GM21576 (cell line): ENCODE measurements at regions not wholly inside any gene's neighbourhood (a gene's known extent, or its start where the extent isn't known, plus 50 kb on each side); places are given as distances from the start of the nearest gene placed in this dataset.
"Not testable (repeated sequence)": the region's sequence is repeated elsewhere in the genome, so short reads cannot be mapped to it uniquely, and the experiment has no call there.

ENCODE experiments used
- ATAC-seq: cut with Tn5 transposase; IDR thresholded peaks from one replicate; pipeline ENCODE4 v1.9.1; 2021; ENCODE audit warnings: mild to moderate bottlenecking, moderate library complexity; ENCODE audit not compliant: unreplicated experiment

DNA sequence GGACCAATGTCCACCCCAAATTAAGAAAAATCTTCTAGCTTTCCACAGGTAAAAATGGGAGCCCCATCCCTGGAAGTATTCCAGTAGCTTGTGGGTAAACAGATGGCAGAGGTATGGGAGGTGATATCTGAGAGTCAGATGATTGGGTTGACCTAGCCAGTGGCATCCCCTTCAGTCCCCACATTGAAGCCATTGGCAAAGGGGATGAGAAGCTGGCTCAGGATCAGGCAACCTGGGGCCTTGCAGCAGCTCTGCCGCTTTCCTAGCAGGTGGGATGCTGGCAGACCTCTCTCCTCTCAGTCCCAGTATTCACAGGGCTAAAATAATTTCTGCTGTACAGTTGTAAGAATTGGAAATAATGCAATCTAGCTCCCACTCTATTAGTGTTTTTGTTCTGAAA, 108.9 kb upstream of the KCNG1 start:
- ATAC-seq, result no peak

DNA sequence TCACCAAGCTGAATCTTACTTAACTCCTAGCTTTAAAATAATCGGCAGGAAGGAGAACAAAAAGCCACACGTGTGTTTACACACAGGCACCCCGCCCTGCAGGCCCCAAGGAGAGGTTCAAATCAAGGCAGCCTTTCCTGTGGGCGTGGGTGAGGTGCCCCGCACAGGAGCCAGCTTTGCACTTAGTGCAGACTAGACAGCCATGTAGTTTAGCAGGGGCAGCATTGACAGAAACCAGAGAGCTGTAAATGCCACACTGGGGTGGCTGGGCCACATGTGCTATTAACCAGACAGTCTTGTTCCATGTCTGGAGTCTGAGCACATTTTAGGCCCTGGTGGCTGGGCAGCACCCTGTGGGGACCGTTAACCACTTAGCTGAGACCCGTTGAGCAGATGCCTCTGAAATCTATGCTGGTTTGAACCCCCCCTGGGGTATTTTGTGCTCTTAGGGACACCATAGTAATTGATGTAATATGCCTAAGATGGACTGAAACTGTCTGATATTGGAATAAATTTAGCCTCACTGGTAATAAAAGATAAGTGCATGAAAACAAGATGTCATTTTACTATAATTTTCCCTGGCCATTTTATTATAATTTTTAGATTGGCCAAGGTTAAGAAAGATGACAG, 106.4 kb upstream of the KCNG1 start:
- ATAC-seq, result no peak

DNA sequence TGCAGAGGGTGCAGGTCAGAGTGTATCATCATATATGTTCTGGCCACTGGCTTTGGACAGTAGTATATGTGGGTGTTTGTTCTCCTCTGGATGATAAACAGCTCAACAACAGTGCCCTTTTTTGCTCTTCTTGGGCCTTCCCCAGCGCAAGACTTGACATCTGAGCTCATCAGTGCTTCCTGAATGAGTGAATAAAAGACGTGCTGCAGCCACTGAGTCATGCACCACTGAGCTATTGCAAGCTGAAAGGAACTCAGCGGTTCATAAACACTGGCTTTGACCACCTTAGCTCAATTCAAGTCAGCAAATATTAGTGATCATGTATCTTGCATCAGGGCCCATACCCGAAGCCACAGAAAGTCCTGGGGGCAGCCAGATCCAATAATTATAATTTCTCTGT, 105.3 kb upstream of the KCNG1 start:
- ATAC-seq, result peak; percentile 75

DNA sequence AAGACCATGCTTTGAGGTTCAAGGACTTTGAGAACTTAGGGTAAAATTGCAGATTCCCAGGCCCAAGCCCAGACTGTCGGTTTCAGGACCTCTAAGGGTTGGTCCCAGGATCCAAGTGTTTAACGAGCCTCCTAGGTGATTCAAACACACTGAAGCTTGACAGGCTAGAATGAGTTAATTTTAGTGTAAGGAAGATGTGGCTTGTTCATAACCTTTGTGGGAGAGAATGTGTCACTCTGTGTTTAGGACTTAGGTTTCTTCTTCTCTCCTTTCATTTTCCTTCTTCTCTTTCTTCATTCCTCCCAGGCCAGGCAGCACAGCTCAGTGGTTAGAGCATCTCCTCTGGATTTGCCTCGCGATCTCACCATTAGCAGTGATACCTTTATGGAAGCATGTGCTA, 104.8 kb upstream of the KCNG1 start:
- no peak for ATAC-seq

DNA sequence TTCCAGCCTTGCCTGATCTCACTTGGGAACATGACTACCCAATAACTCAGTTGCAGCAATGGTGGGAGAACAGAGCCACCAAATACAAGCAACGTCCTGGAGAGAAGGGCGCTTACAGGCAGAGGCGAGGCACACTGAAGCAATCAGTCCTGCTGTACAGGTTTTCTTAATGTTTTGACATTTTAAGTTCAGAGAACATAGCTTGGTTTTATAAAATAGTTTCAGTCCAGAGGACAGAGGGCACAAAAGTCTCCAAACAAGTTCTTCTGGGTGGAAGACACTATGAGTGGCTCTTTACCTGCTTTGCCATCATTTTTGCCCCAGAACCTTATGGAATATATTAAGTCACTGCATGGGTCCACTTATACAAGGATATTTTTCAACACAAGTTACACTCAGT, 103.4 kb upstream of the KCNG1 start:
- no peak for ATAC-seq

DNA sequence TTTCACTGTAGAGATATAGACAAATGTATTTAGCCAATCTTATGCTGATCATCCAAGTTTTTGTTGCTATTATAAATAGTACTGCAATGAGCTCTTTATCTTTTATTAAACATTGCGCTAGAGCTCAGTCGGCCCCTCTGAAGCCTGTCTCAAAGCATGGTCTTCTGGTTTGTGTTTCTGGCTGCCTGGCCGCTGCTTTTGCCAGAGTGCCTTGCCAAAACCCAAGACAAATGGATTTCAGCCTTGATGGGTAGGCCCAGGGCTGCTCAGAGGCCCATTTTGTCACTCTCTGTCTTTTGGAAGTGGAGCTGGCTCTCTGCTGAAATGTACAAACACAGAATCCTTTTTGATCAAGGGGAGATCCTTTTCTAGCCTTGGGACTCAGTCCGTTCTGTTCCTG, 102.9 kb upstream of the KCNG1 start:
- no peak for ATAC-seq

DNA sequence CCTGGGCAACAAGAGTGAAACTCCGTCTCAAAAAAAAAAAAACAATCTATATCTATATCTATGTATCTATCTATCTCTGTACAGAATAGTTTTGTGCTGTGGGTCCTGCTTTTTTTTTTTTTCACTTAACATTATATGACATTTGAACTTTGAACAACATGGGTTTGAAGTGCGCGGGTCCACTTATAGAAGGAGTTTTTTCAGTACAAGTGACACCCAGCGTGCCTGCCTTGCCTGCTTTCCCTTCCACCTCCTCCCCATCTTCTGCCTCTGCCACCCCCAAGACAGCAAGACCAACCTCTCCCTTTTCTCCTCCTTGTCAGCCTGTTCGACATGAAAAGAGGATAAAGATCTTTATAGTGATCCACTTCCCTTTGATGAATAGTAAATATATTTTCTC, 102.2 kb upstream of the KCNG1 start:
- no peak for ATAC-seq

DNA sequence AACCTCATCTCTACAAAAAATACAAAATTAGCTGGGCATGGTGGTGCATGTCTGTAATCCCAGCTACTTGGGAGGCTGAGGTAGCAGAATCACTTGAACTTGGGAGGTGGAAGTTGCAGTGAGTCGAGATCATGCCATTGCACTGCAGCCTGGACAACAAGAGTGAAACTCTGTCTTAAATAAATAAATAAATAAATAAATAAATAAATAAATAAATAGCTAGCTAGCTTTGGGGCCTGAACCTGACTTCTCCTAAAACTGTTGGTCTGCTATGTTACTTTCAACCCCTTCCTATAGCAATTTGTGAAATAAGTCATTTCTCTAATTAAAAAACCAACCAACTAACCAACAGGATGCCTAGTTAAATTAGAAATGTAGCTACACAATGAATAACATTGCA, 101.0 kb upstream of the KCNG1 start:
- not testable (repeated sequence) for ATAC-seq

DNA sequence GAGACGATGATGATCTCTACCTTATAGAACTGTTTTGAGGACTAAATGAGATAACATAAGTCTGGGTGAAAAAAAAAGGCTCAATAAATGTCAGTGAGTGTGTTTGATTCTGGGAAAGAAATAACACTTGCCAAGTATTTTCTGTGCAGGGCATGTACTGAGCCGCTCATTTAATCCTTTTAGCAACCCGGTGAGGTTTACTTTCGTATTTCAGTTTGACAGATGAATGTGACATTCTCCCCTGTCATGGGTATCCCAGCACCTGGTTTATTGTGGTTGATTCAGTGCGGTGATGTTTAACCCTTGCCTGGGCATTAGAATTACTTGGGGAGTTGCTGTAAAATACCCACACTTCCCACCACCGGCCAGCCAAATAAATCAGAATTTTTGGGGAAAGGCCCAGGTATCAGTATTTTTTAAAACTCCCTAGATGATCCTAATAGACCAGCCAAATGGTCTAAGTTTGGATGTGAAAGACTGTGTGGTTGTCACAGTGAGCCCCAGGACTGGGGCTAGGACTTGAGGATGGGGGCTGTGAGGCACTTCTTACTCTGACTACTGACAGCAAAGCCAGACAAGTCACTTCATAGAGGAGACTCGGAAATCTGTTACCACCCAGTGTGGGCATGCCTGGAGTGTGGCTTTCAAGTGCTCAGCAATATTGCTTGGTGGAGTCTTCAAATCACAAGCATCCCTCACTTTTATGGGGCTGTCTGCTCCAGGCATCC, 100.2 kb upstream of the KCNG1 start:
- ATAC-seq, result peak; percentile 49

DNA sequence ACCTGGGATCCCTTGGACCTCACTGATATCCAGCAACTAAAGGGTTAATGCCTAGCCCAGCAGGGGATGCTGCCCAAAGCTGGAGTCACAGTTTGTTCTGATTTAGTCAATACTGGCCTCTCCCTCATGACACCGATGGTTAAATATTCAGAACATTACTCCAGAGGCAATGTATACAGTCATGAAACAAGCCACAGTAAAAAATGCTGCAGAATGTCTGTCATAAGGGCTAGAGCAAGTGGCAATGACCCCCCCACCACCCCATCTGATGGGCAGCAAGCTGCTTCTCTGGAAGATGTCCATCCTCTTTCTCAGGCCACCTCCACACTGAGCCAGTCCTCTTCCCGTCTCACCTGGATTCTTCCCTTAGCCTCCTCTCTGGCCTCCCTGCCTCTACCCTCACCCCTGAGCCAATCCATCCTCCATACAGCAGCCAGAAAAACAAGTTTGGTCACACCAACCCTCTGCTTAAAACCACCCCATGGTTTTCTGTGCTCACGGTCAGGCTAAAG, 99.0 kb upstream of the KCNG1 start:
- no peak for ATAC-seq

DNA sequence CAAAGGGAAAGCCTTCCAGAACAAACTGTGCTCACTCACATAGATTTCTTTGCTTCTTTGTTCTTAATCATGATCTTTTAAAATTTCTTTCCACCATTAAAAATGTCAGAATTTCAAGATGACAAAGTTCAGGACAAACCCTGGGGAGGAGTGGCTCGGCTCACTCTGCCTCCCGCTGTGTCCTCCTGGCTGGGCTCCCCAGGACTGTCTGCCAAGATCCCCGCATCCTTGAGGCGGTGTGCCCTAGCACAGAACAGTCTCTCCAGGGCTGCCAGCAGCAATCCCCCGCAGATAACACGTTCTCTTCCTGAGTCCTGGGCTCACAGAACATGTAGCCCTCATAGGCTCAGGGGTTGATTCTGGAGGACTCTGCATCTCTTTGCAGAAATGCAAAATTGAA, 98.4 kb upstream of the KCNG1 start:
- ATAC-seq, result no peak

DNA sequence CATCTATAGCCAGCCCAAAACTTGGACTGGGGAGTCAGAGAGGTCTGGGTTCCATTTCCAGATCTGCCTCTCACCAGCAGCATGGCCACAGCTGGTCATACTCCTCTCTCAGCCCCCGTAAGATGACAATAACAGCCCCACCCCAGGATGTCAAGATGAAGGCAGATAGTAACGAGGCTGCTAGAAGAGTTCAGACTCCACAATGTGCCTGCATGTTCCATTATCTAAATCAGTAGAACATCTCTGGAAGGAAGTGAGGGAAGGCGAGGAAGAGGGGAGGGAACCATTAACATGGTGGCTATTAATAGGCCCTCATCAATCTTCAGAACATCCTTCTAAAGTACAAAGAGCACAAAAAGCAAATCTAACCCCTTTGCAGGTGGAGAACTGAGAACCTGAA, 98.0 kb upstream of the KCNG1 start:
- ATAC-seq, result no peak

DNA sequence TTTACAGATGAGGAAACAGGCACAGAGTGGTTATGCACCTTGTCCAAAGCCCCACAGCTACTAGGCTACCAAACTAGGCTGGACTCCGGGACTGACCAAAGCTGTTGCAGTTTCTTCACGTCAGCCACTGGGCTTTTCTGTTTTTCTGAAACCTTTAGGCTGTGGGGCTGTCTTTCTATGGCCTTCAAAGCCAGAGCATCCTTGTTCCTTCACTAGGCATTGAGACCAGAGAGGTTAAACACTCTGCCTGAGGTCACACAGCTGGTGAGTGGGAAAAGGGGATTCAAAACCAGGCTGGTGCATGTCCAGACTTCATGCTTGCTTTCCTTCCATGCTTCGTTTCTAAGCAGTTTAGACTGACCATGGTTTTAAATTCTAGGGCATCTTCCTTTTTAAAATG, 97.5 kb upstream of the KCNG1 start:
- no peak for ATAC-seq

DNA sequence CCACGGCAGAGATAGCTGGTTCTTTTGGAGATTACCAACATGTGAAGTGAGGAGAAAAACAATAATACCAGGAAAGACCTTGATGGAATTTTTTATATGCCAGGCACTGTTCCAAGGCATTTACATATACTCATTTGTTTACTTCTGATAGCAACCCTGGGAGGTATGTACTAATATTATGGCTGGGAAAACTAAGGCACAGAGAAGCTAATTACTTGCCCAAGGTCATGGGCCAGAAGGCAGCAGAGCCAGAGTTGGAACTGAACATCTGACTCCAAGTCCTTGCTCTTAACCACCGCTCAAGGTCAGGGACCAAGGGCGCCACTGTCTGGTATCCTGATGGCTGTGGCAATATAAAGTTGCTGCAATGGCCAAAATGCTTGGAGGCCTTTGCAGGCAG, 97.0 kb upstream of the KCNG1 start:
- no peak for ATAC-seq

DNA sequence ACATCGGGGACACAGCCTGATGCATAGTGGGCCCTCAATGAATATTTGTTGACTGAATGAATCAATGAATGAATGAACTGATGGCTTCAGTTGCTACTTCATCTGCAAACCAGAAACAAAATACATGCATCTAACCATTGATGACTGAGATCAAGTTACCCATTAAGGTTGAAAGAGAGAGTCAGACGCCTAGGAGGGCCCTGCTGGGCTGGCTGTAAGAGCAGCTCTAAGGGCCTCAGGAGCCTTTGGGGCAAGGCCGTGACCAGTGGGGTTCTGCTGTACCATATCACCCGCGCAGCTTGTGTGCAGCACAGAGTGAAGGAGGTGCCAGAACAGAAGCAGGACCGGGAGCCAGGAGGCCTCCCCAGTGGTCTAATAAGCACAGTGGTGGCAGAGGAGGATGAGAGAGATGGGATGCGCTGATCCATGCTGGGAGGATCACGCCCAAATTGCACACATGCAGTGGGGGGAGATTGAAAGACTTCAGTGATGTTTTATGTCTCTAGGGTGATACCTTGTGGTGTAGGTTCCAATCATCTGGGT, 96.1 kb upstream of the KCNG1 start:
- no peak for ATAC-seq

DNA sequence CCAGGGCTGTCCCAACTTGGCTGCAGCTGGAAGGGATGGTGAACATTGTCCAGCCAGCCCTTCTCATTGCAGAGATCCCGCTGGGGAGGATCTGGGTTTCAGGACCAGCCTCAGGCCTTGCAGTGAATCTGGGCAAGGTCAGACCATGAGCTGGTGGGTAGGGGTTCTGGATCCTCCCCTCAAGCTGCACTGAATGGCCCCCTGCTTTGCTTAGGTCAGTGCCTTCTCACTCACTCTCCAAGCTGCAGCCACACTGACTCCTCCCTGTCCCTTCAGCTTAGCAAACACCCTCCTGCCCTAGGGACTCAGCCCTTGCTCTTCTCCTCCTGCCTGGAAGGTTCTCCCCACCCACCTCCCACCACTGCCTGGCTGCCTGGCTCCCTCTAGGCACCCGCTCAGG, 95.3 kb upstream of the KCNG1 start:
- ATAC-seq, result no peak

DNA sequence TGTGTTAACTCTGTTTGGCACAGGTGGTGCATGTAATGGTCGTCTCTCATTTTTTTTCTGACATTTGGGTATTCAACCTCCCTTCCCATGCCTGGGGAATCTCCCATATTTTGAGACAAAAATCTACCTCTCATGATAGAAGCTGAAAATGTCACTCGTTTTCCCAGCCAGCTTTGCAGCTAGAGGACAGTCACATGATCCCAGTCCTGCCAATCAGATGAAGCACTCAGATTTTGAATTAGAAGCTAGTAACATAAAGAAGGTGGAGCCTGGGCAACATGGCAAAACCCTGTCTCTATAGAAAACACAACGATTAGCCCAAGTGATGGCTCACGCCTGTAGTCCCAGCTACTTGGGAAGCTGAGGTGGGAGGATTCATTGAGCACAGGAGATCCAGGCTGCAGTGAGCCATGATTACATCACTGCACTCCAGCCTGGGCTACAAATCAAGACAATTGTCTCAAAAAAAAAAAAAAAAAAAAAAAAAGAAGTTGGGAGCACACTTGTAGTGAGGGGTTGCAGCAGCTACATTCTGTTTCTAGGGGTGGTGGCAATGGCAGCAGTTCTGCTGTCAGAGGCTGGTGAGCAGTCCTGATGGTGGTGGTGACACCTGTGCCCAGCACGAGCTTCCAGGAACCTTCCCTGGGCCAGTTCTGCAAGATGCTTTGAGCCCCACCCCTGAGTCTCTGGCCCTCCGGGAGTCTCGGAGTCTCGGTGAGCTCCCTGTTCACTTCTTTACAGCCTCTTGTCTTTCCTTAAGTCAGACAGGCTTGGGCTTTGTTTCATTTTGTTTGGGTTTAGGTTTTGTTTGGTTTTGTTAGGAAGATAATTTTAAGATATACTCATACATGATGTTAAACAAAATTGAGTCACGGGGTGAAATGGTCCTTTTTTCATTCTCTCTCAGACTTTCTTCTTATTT, 94.1 kb upstream of the KCNG1 start:
- no peak for ATAC-seq

DNA sequence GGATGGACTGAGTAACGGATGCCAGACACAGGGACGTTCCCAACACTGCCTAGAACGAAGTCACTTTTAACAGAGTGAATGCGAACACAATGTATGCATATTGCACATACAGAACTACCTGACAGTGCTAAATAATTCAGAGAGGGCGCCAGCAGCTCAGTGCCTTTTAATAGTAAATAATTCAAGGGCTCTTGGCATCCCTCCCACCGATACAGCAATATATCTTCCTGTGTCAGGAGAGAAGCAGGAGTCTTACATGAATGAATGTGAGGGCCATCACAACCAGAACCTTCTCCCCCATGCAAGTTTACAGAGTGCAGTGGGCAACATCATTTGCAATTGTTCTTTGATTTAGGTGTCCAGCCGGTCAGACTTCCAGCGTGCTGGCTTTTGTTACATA, 88.4 kb upstream of the KCNG1 start:
- ATAC-seq, result no peak

DNA sequence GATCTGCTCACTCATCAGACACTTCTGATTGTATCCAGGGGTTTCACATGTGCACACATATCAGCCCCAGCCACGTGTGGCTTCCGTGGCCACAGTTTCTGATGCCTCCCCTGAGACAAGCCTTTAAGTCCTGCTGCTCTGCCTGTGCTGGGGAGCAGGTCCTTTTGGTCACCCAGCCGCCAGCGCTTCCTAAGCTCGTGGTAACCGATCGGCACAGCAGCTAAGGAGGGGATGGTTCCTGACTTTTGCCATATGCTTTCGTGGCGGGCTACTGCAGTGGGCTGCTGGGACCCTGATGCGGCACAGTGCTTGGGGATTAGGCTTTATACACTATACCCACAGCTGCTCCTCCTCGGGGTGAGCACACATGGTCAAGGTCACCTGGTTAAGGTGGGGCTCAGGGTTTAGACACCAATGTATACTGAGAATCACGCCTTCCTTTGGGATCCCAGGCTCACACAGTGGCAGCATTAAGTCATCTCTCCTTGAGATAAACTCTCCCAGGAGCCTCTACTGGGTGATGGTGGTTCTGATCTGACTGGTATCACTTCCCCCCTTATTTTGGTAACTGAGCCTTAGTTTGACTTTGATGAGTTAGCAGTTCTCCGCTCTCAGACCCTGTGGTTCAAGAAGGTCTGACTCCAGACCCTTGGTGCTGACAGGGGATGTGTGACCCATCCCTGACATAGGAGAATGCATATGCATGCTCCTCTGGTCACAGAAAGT, 85.9 kb upstream of the KCNG1 start:
- ATAC-seq, result no peak

DNA sequence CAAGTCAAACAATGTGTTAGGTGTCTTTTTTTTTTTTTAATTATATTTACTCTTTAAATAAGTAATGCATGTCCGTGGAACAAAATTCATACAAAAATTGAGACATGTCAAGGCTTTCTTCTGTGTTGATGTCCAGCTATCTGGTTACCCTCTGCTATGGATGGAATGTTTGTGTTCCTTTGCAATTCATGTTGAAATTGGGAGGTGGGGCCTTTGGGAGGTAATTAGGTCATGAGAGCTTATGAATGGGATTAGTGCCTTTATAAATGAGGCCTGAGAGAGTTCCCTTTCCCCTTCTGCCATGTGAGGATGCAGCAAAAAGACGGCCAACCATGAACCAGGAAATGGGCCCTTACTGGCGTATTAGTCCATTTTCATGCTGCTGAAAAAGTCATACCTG, 83.1 kb upstream of the KCNG1 start:
- no peak for ATAC-seq
